ENCODE measurements at regions not wholly inside any gene's neighbourhood (a gene's known extent, or its start where the extent isn't known, plus 50 kb on each side); places are given as distances from the start of the nearest gene placed in this dataset.

- DNase-seq (ENCODE audit: low read depth): no peak
- TF ChIP-seq CTCF (IDR thresholded peaks at IDR 0.05; ENCODE audit: control insufficient read depth, insufficient read depth, low read depth, low read length, missing control alignments): no peak
- H3K4me3 ChIP-seq (ENCODE audit: control insufficient read depth, low read depth, low read length): no peak overlapping the region
Measured at GRCh38 chr9:116027951-116028350, 125.6 kb upstream of the PAPPA start.

- no peak for DNase-seq (ENCODE audit: low read depth)
- TF ChIP-seq CTCF (IDR thresholded peaks at IDR 0.05; ENCODE audit: control insufficient read depth, insufficient read depth, low read depth, low read length, missing control alignments): no peak
- no peak overlapping the region for H3K4me3 ChIP-seq (ENCODE audit: control insufficient read depth, low read depth, low read length)
Measured at GRCh38 chr9:116030517-116030916, 123.1 kb upstream of the PAPPA start.

- no peak overlapping the region for H3K4me3 ChIP-seq (ENCODE audit: control insufficient read depth, low read depth, low read length)
- no peak for DNase-seq (ENCODE audit: low read depth)
- TF ChIP-seq CTCF (IDR thresholded peaks at IDR 0.05; ENCODE audit: control insufficient read depth, insufficient read depth, low read depth, low read length, missing control alignments): no peak
Measured at GRCh38 chr9:116032683-116033440, 120.7 kb upstream of the PAPPA start.

GRCh38 chr9:116039312-116039711, 114.3 kb upstream of the PAPPA start:
- TF ChIP-seq CTCF (IDR thresholded peaks at IDR 0.05; ENCODE audit: control insufficient read depth, insufficient read depth, low read depth, low read length, missing control alignments): no peak
- no peak for DNase-seq (ENCODE audit: low read depth)
- no peak overlapping the region for H3K4me3 ChIP-seq (ENCODE audit: control insufficient read depth, low read depth, low read length)

GRCh38 chr9:116039893-116040292, 113.7 kb upstream of the PAPPA start:
- DNase-seq (ENCODE audit: low read depth): no peak
- TF ChIP-seq CTCF (IDR thresholded peaks at IDR 0.05; ENCODE audit: control insufficient read depth, insufficient read depth, low read depth, low read length, missing control alignments): no peak
- H3K4me3 ChIP-seq (ENCODE audit: control insufficient read depth, low read depth, low read length): no peak overlapping the region

GRCh38 chr9:116042321-116042720, 111.3 kb upstream of the PAPPA start:
- no peak for DNase-seq (ENCODE audit: low read depth)
- TF ChIP-seq CTCF (IDR thresholded peaks at IDR 0.05; ENCODE audit: control insufficient read depth, insufficient read depth, low read depth, low read length, missing control alignments): no peak
- no peak overlapping the region for H3K4me3 ChIP-seq (ENCODE audit: control insufficient read depth, low read depth, low read length)

All from AG09309 (cell line).